ENCODE measurements at regions not wholly inside any gene's neighbourhood (a gene's known extent, or its start where the extent isn't known, plus 50 kb on each side); places are given as distances from the start of the nearest gene placed in this dataset.

- TF ChIP-seq CTCF (IDR thresholded peaks at IDR 0.05; ENCODE audit: borderline replicate concordance, extremely low read depth, low read length, poor library complexity, severe bottlenecking) (no peak), EZH2 (IDR thresholded peaks at IDR 0.05; ENCODE audit: borderline replicate concordance, low read depth, low read length, severe bottlenecking) (no peak)
Measured at GRCh38 chr4:11038926-11039325, 354.4 kb upstream of the CLNK start.

Measured in DND-41 (cell line).